Prostate gland (tissue), 2 donors: ENCODE measurements at regions not wholly inside any gene's neighbourhood (a gene's known extent, or its start where the extent isn't known, plus 50 kb on each side); places are given as distances from the start of the nearest gene placed in this dataset.

Experiments
- POLR2A ChIP-seq: fragments of 450-650 bp; IDR thresholded peaks from one replicate; pipeline ENCODE4 v1.6.1; 2016; ENCODE audit warnings: antibody characterized with exemption, mild to moderate bottlenecking
- POLR2AphosphoS5 ChIP-seq: sonication (generic); formaldehyde crosslinking; IDR thresholded peaks from one replicate; pipeline ENCODE4 v1.6.1; 2017; ENCODE audit warnings: antibody characterized with exemption
- TF ChIP-seq, protein P1 (sequence below), 4 experiments: fragments of 200-600 bp in 2 of 4; fragments of 450-650 bp in 2 of 4; sonication (generic) in 2 of 4; IDR thresholded peaks; 1 replicate in 3 of 4; 2 replicates in 1 of 4; pipeline ENCODE4 v1.5.1; 2016 to 2019; ENCODE audit warnings: antibody characterized with exemption in 4 of 4, mild to moderate bottlenecking in 2 of 4, moderate library complexity in 2 of 4

DNA sequence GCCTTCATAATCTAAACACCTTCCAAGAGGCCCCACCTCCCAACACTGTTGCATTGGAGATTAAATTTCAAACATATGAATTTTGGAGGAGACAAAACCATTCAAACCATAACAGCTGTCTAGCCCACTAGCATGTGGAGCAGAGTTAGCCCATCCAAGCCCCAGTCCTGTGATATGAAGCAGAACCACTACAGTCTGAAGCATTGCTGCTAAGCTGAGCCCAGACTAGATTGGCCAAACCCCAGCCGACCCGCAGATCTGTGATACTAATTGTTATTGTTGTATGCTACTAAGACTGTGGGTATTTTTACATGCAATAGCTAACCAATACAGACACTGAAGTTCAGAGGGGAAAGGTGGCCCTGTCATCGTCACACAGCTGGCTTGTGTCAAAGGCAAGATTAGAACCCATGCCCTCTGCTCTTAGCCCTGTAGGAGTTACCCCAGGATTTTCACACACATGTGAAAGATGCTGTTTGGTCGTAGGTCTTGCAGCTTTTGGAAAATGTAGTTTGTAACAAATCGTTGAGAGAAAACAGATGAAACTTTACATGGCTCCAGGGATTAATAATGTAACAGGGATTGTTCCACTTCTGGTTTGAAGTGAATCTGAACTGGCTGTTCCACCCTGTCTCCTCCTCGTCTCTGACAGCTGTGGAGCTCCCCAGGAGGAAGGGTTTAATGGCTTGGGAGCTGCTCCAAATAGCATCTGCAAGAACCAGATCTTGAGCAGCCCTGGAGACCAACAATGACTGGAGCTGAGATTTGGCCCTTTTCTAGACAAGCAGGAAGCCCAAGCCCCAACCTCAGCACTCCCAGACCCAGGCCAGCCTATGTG lies 517.5 kb downstream of the MID1IP1 start:
- no peak for TF ChIP-seq POLR2A
- TF ChIP-seq, protein P1, sequence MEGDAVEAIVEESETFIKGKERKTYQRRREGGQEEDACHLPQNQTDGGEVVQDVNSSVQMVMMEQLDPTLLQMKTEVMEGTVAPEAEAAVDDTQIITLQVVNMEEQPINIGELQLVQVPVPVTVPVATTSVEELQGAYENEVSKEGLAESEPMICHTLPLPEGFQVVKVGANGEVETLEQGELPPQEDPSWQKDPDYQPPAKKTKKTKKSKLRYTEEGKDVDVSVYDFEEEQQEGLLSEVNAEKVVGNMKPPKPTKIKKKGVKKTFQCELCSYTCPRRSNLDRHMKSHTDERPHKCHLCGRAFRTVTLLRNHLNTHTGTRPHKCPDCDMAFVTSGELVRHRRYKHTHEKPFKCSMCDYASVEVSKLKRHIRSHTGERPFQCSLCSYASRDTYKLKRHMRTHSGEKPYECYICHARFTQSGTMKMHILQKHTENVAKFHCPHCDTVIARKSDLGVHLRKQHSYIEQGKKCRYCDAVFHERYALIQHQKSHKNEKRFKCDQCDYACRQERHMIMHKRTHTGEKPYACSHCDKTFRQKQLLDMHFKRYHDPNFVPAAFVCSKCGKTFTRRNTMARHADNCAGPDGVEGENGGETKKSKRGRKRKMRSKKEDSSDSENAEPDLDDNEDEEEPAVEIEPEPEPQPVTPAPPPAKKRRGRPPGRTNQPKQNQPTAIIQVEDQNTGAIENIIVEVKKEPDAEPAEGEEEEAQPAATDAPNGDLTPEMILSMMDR (IDR thresholded peaks at IDR 0.05), result no peak
- TF ChIP-seq POLR2AphosphoS5, result no peak
